ENCODE measurements at regions not wholly inside any gene's neighbourhood (a gene's known extent, or its start where the extent isn't known, plus 50 kb on each side); places are given as distances from the start of the nearest gene placed in this dataset.

DNA sequence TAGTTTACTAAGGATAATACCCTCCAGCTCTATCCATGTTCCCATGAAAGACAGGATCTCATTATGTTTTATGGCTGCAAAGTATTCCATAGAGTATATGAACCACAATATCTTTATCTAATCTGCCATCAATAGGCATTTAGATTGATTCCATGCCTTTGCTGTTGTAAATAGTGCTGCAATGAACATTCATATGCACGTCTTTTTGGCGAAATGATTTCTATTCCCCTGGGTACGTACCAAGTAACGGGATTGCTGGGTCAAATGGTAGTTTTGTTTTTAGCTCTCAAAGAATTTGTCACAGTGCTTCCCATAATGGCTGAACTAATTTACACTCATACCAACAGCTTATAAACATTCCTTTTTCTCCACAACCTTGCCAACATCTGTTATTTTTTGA lies 750.9 kb downstream of the BRINP3 start:
- Histone ChIP-seq H3K4me3 (ENCODE audit: low read depth in 1 of 3, low read length in 3 of 3) (no peak overlapping the region), H3K9me3 (ENCODE audit: control insufficient read depth in 4 of 4, low read length in 3 of 4) (no peaks in the 10 kb centered on the region), H3K27ac (ENCODE audit: low read depth in 1 of 2, low read length in 2 of 2) (no peak overlapping the region), H3K36me3 (ENCODE audit: control insufficient read depth in 4 of 4, insufficient read depth in 3 of 4, low read depth in 1 of 4, low read length in 3 of 4) (no peaks in the 10 kb centered on the region), H3K27me3 (ENCODE audit: control insufficient read depth in 4 of 4, insufficient read depth in 4 of 4, low read length in 3 of 4) (no peaks in the 10 kb centered on the region), H3K9ac (ENCODE audit: low read depth in 1 of 2, low read length in 2 of 2) (no peak overlapping the region), H3K4me1 (ENCODE audit: control insufficient read depth in 4 of 4, insufficient read depth in 4 of 4, low read length in 3 of 4) (no peaks in the 10 kb centered on the region)
- TF ChIP-seq SP1 (IDR thresholded peaks at IDR 0.05) (no peak), HNF4A (conservative IDR thresholded peaks at IDR 0.05) (no peak), GABPA (IDR thresholded peaks at IDR 0.05 in 1 of 2, conservative IDR thresholded peaks at IDR 0.05 in 1 of 2) (no peak), ATF3 (IDR thresholded peaks at IDR 0.05) (no peak), YY1 (IDR thresholded peaks at IDR 0.05) (no peak), JUND (IDR thresholded peaks at IDR 0.05) (no peak), CTCF (IDR thresholded peaks at IDR 0.05; ENCODE audit: low read depth, low read length, missing input control) (no peak), HNF4G (IDR thresholded peaks at IDR 0.05) (no peak), RAD21 (IDR thresholded peaks at IDR 0.05) (no peak), TAF1 (conservative IDR thresholded peaks at IDR 0.05) (no peak), FOXA1 (IDR thresholded peaks at IDR 0.05) (no peak), NR2F2 (IDR thresholded peaks at IDR 0.05) (no peak), EGR1 (IDR thresholded peaks at IDR 0.05; ENCODE audit: low read depth in 2 of 2) (no peak)
- TF ChIP-seq, protein P1, sequence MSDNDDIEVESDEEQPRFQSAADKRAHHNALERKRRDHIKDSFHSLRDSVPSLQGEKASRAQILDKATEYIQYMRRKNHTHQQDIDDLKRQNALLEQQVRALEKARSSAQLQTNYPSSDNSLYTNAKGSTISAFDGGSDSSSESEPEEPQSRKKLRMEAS (IDR thresholded peaks at IDR 0.05) = no peak
- TF ChIP-seq, protein P2, sequence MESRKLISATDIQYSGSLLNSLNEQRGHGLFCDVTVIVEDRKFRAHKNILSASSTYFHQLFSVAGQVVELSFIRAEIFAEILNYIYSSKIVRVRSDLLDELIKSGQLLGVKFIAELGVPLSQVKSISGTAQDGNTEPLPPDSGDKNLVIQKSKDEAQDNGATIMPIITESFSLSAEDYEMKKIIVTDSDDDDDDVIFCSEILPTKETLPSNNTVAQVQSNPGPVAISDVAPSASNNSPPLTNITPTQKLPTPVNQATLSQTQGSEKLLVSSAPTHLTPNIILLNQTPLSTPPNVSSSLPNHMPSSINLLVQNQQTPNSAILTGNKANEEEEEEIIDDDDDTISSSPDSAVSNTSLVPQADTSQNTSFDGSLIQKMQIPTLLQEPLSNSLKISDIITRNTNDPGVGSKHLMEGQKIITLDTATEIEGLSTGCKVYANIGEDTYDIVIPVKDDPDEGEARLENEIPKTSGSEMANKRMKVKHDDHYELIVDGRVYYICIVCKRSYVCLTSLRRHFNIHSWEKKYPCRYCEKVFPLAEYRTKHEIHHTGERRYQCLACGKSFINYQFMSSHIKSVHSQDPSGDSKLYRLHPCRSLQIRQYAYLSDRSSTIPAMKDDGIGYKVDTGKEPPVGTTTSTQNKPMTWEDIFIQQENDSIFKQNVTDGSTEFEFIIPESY (IDR thresholded peaks at IDR 0.05) = no peak
- no peak for DNase-seq (ENCODE audit: low spot score)
- 87% methylated on average over 4 of the region's 4 CpGs for WGBS

DNA sequence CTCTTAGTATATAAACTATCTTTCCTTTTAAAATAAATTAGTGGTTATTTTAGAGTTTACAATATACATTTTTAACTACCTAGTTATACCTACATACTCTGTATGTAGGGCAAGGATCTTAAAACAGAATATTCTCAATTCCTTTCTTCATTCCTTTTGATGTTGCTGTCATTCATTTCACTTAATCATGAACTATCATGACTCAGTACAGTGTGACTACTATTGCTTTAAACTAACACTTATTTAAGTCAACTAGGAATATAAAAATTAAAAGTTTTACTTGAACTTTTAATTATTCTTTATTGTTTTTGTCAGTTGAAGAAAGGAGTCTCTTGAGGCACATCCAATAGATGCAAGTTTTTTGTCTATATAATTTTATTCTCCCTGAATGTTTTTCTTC lies 726.4 kb downstream of the BRINP3 start:
- no peak overlapping the region for H3K27ac ChIP-seq (ENCODE audit: low read depth in 1 of 2, low read length in 2 of 2)
- no peak overlapping the region for H3K9ac ChIP-seq (ENCODE audit: low read depth in 1 of 2, low read length in 2 of 2)
- H3K36me3 ChIP-seq (ENCODE audit: control insufficient read depth in 4 of 4, insufficient read depth in 3 of 4, low read depth in 1 of 4, low read length in 3 of 4) = no peaks in the 10 kb centered on the region
- peaks cover 0 to 3% (median 0%) of the 10 kb centered on the region in 4 donors for H3K9me3 ChIP-seq (ENCODE audit: control insufficient read depth in 4 of 4, low read length in 3 of 4)
- no peaks in the 10 kb centered on the region for H3K27me3 ChIP-seq (ENCODE audit: control insufficient read depth in 4 of 4, insufficient read depth in 4 of 4, low read length in 3 of 4)
- TF ChIP-seq YY1 (IDR thresholded peaks at IDR 0.05) = no peak
- TF ChIP-seq HNF4A (conservative IDR thresholded peaks at IDR 0.05) = no peak
- no peak for TF ChIP-seq HNF4G (IDR thresholded peaks at IDR 0.05)
- no peak for TF ChIP-seq FOXA1 (IDR thresholded peaks at IDR 0.05)
- TF ChIP-seq, protein P2 (IDR thresholded peaks at IDR 0.05) = no peak
- TF ChIP-seq RAD21 (IDR thresholded peaks at IDR 0.05) = no peak
- no peak for TF ChIP-seq ATF3 (IDR thresholded peaks at IDR 0.05)
- TF ChIP-seq, protein P3, sequence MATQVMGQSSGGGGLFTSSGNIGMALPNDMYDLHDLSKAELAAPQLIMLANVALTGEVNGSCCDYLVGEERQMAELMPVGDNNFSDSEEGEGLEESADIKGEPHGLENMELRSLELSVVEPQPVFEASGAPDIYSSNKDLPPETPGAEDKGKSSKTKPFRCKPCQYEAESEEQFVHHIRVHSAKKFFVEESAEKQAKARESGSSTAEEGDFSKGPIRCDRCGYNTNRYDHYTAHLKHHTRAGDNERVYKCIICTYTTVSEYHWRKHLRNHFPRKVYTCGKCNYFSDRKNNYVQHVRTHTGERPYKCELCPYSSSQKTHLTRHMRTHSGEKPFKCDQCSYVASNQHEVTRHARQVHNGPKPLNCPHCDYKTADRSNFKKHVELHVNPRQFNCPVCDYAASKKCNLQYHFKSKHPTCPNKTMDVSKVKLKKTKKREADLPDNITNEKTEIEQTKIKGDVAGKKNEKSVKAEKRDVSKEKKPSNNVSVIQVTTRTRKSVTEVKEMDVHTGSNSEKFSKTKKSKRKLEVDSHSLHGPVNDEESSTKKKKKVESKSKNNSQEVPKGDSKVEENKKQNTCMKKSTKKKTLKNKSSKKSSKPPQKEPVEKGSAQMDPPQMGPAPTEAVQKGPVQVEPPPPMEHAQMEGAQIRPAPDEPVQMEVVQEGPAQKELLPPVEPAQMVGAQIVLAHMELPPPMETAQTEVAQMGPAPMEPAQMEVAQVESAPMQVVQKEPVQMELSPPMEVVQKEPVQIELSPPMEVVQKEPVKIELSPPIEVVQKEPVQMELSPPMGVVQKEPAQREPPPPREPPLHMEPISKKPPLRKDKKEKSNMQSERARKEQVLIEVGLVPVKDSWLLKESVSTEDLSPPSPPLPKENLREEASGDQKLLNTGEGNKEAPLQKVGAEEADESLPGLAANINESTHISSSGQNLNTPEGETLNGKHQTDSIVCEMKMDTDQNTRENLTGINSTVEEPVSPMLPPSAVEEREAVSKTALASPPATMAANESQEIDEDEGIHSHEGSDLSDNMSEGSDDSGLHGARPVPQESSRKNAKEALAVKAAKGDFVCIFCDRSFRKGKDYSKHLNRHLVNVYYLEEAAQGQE (IDR thresholded peaks at IDR 0.05) = no peak
- no peak for TF ChIP-seq RXRA (IDR thresholded peaks at IDR 0.05)
- no peak for TF ChIP-seq SP1 (IDR thresholded peaks at IDR 0.05)
- no peak for TF ChIP-seq GABPA (IDR thresholded peaks at IDR 0.05 in 1 of 2, conservative IDR thresholded peaks at IDR 0.05 in 1 of 2)
- no peak for TF ChIP-seq CTCF (IDR thresholded peaks at IDR 0.05; ENCODE audit: low read depth, low read length, missing input control)
- no peak for TF ChIP-seq JUND (IDR thresholded peaks at IDR 0.05)
- no peak for TF ChIP-seq TAF1 (conservative IDR thresholded peaks at IDR 0.05)
- no peak overlapping the region for H3K4me3 ChIP-seq (ENCODE audit: low read depth in 1 of 3, low read length in 3 of 3)
- no peak for DNase-seq (ENCODE audit: low spot score)
- no peaks in the 10 kb centered on the region for H3K4me1 ChIP-seq (ENCODE audit: control insufficient read depth in 4 of 4, insufficient read depth in 4 of 4, low read length in 3 of 4)

Data from liver (tissue), 8 donors.